ENCODE measurements at regions not wholly inside any gene's neighbourhood (a gene's known extent, or its start where the extent isn't known, plus 50 kb on each side); places are given as distances from the start of the nearest gene placed in this dataset.
"Not testable (repeated sequence)": the region's sequence is repeated elsewhere in the genome, so short reads cannot be mapped to it uniquely, and the experiment has no call there.

DNA sequence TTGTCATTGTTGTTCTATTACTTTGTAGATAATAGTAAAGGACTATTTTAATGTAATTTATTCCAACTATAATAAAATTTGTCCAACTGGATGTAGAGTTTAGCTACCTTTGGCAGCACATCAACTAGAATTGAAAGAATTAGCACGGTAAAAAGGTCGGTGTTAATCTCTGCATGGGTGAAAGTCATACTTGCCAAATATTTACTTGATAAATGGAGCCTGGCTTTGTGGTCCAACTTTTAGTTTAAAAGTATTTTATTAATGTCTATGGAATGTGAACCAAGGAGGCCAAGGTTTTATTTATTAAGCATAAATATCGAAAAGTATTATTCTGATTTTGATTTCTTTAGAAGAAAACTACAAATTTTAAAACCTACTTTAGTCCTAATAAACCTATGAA, 1389.0 kb downstream of the PCDH9 start:
- FAIRE-seq: no peak
- no peak for DNase-seq (ENCODE audit: insufficient read length, low spot score)

GRCh38 chr13:65836066-65836465, 1394.1 kb downstream of the PCDH9 start:
- no peak for DNase-seq (ENCODE audit: insufficient read length, low spot score)
- FAIRE-seq: no peak

DNA sequence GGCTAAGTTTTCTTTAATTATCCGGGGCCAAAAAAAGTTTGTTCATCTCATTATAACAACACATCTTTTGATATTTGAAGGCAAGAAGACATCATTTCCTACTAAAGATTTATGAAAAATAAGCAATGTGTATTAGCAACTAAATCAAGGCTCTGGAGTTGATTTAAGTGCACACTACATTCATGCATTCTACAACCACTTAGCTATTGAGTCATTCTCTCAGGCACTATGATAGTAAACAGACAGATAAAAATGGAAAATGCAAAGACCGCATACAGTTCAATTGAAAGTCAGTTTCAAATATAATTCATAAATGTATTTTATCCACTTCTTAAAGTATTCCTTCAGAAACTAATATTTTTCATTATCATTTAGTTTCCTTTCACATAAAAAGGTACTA, 1395.2 kb downstream of the PCDH9 start:
- no peak for FAIRE-seq

DNA sequence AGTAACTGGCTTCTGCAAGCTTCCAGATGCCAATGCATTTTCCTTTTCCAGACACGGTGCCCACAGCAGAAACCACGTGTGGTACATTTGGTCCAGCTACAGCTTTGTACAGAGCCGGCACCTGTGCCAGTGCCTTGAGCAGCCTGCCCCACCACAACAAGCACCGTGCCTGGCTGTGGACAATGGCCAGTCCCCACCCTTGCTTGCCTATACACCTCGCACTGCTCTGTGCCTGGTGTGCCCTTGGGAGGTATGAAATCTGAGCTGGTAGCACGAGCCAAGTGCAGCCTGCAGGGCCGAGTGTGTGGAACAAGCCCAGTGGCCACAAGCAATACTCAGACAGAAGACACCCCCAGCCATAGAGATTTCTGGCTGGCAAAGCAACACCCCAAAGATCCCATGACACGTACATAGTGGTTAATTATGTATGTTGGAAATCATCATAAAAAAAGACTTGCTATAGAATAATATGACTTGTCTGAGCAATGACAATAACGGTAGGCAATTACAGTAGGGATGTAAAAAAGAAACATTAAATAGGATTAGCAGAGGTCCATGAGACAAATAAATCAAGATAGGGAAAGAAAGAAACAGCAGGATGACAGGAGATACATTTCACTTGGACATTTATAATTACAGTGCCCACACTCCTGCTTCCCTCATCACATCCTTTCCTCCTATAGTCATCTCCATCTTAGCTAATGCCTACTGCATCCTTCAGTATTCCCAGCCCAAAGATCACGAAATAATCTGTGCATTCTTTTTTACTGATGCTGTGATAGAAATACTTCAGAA, 1399.5 kb downstream of the PCDH9 start:
- DNase-seq (ENCODE audit: insufficient read length, low spot score) (no peak), FAIRE-seq (no peak)

More for the DNA sequence above, 1395.2 kb downstream of the PCDH9 start:
- no peak for DNase-seq (ENCODE audit: insufficient read length, low spot score)

DNA sequence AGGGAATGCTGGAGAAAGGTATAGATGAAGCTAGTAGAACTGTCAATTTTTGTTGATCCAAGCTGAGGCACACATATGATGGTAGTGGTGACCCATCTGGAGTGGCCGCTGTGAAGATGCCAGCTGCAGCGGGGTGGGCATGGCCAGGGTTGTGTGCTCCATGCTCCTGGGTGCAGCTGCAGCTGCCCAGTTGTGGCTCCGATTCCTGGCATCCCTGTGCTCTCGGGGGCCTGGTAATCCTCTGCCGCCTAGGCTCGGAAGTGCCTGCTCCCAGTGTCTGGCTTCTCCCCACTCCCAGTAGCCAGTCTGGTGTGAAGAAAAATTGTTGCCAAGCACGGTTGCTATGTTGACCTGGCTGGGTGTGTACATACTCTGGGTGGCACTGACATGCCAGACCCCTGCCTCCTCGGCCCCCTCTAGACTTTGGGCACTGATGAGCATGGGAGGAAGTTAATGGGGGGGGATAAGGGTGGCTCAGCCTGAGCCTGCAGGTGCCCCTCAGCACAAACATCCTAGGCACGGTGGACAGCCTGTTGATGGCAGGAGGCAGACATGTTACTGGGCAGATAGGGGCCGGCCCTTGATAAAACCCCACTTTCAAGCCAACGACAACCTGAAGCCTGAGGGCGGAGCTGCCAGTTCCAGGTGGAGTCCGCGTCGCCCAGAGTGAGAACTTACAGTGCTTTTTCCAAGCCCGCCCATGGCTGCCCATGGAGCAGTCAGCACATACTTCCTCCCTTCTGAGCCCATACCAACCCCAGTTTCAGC, 1400.7 kb downstream of the PCDH9 start:
- DNase-seq (ENCODE audit: insufficient read length, low spot score) (no peak), FAIRE-seq (no peak)

- no peak for DNase-seq (ENCODE audit: insufficient read length, low spot score)
These were observed 1403.5 kb downstream of the PCDH9 start for GRCh38 chr13:65826657-65827056.

DNA sequence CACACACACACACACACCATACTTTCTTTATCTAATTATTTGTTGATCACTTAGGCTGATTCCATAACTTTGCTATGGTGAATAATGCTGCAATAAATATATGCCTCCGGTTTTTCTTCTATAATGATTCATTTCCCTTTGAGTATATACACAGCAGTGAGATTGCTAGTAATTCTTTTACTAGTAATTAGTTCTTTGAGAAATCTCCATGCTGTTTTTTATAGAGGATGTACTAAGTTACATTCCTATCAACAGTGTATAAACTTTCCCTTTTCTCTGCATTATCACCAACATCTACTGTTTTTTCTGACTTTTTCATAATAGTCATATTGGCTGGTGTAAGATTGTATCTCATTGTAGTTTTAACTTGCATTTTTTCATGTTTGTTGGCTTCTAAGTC, 1405.1 kb downstream of the PCDH9 start:
- no peak for FAIRE-seq

More at GRCh38 chr13:65826657-65827056, 1403.5 kb downstream of the PCDH9 start:
- FAIRE-seq: no peak

DNA sequence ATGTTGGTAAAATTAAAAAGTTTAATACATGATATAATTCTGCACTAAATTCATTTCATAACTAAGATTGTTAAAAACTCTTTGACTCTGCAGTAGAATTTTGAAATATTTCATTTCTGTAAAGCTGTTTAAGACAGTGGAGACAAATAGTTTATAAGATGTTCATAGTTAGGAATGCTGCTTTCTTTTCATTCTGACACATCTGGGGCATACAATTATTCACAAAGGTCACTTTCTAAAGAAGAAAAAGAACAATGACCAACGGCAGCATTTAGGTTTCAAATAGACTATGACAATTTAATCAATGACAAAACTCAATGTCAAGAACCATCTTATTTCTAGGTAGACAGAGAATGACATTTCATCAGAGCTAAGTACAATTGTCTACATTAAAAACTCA, 1422.1 kb downstream of the PCDH9 start:
- FAIRE-seq (no peak), DNase-seq (ENCODE audit: insufficient read length, low spot score) (peak; percentile 4)

More for the DNA sequence above, 1405.1 kb downstream of the PCDH9 start:
- DNase-seq (ENCODE audit: insufficient read length, low spot score): no peak

- FAIRE-seq (no peak), DNase-seq (ENCODE audit: insufficient read length, low spot score) (no peak)
These were observed 1426.4 kb downstream of the PCDH9 start for GRCh38 chr13:65803530-65804392.

- FAIRE-seq (no peak), DNase-seq (ENCODE audit: insufficient read length, low spot score) (peak; percentile 1)
These were observed 1440.3 kb downstream of the PCDH9 start for GRCh38 chr13:65789815-65790214.

DNA sequence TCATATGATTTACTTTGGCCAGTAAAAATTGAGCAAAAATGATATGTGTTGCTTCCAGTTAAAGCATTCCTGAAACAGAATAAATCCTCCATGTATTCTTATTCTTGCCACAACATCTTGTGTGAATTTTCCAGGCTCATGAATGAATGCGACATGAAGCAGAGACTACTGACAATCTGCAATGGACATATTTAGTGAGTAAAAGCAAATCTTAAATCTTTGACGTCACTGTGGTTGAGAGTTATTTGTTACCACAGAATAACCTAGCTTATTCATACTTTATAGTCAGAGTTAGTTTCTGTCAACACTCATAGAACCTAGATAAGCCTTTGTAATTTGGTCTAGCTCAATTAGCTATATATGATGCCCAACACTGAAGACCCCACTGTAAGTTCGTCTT, 1443.1 kb downstream of the PCDH9 start:
- DNase-seq (ENCODE audit: insufficient read length, low spot score): no peak
- FAIRE-seq: no peak

DNA sequence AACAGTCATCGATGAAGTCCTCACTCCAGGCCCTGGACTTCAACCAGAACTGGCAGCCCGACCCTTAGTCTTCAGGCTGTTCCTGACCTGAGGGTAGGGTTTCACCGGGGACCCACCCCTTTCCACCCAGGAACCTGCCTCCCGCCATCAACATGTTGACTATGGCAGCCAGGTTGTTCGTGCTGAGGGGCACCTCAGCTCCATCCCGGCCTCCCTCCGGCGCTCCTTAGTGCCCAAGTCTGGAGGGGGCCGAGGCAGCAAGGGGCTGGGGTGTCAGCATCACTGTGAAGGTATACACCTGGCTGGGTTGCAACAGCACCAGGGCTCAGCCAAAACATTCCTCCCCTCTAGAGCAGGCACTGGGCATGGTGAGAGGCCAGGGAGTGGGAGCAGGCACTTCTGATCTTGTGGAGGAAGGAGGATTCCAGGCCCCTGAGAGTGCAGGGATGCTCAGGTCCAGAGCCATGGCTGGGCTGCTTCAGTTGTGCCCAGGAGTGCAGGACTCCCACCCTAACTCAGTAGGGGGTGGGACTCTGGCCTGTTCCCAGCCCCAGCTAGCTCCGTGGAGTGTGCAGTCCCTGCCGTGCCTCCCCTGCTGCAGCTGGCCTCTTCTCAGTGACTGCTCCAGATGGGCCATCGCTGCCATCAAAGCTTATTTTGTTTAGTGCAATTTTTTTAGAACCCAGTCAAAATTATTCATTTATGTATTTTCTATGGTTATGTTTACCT, 1445.9 kb downstream of the PCDH9 start:
- FAIRE-seq (no peak), DNase-seq (ENCODE audit: insufficient read length, low spot score) (no peak)

DNA sequence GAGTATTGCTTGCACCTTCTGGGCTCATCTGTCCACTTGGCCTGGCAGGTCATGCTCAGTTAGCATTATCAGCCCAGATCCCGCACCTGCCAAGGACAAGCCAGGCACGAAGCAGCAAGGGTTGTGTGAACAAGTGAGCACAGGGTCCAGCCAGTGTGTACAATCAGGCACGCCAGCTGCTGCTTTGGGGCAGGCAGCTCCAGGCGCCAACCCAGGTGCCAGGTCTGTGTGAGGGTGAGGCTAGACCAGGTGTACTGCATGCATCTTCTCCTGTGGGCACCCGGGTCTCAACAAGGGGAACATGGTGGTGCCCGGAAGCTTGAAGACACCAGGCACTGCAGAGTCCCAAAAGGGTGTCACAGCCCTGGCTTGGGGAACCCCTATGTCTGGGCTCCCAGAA, 1446.8 kb downstream of the PCDH9 start:
- FAIRE-seq (no peak), DNase-seq (ENCODE audit: insufficient read length, low spot score) (no peak)

- DNase-seq (ENCODE audit: insufficient read length, low spot score); FAIRE-seq: not testable (repeated sequence)
These were observed 1458.3 kb downstream of the PCDH9 start for GRCh38 chr13:65771704-65772313.

DNA sequence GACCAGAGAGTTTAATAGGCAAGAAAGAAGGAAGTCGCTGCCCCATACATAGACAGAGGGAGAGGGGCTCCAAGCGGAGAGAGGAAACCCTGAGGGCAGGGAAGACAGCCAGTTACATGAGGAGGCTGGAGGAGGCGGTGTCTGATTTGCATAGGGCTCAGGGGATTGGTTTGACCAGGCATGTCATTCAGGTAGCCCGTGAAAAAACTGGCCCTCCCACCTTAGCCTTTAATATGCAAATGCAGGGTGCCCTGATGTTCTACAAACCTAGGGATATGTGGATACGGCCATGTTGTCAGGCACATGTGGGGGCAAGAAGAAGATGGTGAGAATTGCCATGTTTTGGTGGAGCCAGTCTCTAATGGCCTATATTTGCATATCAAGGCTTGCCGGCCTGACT, 1461.6 kb downstream of the PCDH9 start:
- no peak for FAIRE-seq
- DNase-seq (ENCODE audit: insufficient read length, low spot score): no peak

DNA sequence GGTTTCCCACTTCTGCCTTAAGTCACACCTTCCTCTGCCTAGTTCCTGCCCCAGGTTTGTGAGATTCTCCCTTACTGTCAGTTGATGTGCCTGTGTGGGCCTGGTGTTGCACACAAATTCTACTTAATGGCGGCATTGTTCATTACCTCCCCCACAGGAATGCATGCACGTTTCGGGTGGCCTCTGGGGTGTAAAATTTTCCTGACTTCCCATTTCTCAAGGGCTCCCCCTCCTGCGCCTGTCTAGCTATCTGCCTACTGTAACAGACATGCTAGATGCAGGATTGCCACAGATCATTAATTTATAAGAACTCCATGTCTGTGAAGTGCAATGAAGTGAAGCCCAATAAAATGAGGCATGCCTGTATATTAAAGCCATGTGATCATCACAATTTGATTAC, 1466.3 kb downstream of the PCDH9 start:
- FAIRE-seq: no peak
- no peak for DNase-seq (ENCODE audit: insufficient read length, low spot score)

- DNase-seq (ENCODE audit: insufficient read length, low spot score): no peak
- no peak for FAIRE-seq
These were observed 1468.1 kb downstream of the PCDH9 start for GRCh38 chr13:65762012-65762411.

GRCh38 chr13:65756071-65756671, 1474.0 kb downstream of the PCDH9 start:
- DNase-seq (ENCODE audit: insufficient read length, low spot score) (no peak), FAIRE-seq (no peak)

- no peak for DNase-seq (ENCODE audit: insufficient read length, low spot score)
- no peak for FAIRE-seq
These were observed 1481.9 kb downstream of the PCDH9 start for GRCh38 chr13:65748227-65748626.

Measured in HTR-8/SVneo (cell line).